Activated CD8-positive, alpha-beta memory T cell treated with anti-CD3 and anti-CD28 coated beads for 48 hours (primary cell): ENCODE measurements at regions not wholly inside any gene's neighbourhood (a gene's known extent, or its start where the extent isn't known, plus 50 kb on each side); places are given as distances from the start of the nearest gene placed in this dataset.

ENCODE experiments used
- DNase-seq, 3 experiments: peaks; one replicate each; pipeline ENCODE4 v3.0.0-alpha.2; 2020; ENCODE audit warnings: low read depth in 2 of 3, low spot score in 2 of 3

- no peak for DNase-seq
Observed at GRCh38 chr18:40849886-40850285, 1105.1 kb upstream of the PIK3C3 start.

GRCh38 chr18:40841467-40841866 lies 1113.6 kb upstream of the PIK3C3 start:
- no peak for DNase-seq

- no peak for DNase-seq
Observed at GRCh38 chr18:40841063-40841462, 1114.0 kb upstream of the PIK3C3 start.

GRCh38 chr18:40832362-40832761 lies 1122.7 kb upstream of the PIK3C3 start:
- DNase-seq, result no peak

DNA sequence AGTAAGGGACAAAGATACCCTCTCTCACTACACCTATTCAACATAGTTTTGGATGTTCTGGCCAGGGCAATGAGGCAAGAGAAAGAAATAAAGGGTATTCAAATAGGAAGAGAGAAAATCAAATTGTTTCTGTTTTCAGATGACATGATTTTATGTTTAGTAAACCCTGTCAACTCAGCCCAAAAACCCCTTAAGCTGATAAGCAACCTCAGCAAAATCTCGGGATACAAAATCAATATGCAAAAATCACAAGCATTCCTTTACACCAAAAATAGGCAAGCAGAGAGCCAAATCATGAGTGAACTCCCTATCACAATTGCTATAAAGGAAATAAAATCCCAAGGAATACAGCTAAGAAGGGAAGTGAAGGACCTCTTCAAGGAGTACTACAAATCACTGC lies 1130.7 kb upstream of the PIK3C3 start:
- no peak for DNase-seq

- DNase-seq, result no peak
Observed at GRCh38 chr18:40821596-40822243, 1133.3 kb upstream of the PIK3C3 start.

DNA sequence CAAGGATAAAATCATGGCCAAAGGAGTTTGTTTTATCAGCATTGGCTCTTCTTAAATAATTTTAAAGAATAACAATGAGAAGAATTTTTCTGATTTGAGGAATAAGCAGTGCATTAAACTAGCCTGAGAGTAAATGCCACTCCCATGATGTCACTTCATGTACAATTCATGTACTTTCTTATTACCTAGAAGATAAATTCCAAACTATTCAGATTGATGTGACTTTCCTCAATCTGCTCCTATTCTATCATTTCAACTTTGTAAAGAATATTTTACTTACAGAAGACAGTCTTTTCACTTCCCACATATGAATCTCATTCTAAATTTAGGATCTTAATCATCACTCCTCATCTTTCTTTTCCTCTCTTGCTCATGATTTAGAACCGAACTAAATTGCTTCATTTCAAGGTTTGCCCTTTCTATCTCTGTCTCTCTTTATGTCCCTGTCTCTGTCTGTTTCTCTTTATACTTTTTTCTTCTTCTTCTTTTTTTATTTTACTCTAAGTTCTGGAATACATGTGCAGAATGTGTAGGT lies 1142.0 kb upstream of the PIK3C3 start:
- no peak for DNase-seq

GRCh38 chr18:40810372-40810771 lies 1144.7 kb upstream of the PIK3C3 start:
- DNase-seq, result no peak

DNA sequence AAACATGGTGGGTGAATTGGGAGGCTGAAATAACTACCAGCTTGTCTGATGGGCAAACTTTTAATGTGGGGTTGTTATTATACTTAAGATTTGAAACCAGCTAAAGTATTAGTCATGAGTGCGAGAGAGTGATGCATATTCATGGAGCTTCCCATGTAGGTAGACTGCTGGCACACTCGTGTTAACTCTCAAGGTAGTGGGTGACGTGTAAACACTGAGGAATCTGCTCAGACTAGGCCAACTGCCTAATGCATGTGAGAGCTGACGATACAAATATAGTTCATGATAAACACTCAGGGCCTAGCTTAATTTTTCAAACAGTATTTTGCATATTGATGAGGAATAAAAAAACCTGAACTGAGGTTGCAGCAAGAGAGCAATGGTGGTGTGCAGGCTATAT lies 1165.7 kb upstream of the PIK3C3 start:
- DNase-seq, result no peak

DNA sequence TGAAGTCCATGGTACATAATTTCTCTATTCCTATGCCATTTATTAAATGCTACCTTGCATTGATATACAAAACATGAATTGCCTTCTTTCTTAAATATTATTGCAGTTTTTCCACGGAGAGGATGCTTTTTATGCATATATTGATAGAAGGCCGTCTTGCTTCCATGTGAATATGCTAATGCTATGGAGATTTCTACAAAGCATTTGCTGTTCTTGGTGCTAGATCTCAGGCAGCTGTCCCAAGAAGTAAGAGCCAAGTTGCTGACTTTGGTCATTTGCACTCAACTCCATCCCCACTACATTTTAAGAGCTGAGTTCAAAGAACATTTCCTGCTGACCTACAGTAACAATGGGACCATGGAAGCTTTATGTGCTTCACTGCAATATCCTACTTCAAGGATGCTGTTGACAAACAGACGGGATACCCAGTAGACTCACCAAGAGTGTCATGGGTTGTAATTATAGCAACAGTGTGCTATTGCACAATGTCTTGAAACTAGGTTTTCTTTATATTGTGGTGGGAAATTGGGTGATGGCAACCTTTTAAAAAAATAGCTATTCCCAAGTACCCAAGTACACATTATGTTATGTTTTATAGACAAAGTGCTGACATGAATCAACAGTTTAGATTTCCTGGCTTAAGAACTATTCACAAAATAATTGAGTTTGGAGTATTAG lies 1172.4 kb upstream of the PIK3C3 start:
- no peak for DNase-seq

DNA sequence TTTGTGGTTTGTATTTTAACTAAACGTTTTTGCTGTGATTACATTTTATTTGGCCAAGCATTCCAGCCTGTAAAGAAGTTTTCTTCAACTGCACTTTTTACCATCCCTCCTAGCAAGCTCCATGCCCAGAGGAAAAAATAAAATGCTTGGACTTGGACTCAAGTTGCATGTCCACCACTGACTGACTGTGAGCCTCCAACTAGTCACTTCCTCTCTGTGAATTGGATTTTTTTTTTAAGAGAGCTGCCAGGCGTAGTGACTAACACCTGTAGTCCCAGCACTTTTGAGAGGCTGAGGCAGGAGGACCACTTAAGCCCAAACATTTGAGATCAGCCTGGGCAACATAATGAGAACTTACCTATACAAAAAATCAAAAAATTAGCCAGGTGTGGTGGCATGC lies 1185.2 kb upstream of the PIK3C3 start:
- no peak for DNase-seq

GRCh38 chr18:40760251-40760650 lies 1194.8 kb upstream of the PIK3C3 start:
- DNase-seq, result no peak

DNA sequence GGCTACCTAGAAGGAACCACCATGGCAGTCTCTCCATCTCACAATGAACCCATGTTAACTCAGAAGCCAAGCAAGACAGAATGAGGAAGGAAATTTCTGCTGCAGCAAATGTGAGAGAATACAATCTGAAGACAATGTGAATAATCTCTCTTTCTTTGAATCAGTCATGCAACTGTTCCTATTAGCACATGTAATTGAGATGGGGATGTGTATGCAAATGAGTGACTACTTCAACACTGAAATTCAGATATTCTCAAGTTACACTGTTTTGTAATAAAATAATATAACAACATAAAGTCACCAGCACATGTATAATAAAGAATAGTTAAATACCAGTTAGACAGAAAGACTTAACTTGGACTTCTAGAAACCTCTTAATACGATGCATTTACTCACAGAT lies 1200.6 kb upstream of the PIK3C3 start:
- DNase-seq, result no peak

DNA sequence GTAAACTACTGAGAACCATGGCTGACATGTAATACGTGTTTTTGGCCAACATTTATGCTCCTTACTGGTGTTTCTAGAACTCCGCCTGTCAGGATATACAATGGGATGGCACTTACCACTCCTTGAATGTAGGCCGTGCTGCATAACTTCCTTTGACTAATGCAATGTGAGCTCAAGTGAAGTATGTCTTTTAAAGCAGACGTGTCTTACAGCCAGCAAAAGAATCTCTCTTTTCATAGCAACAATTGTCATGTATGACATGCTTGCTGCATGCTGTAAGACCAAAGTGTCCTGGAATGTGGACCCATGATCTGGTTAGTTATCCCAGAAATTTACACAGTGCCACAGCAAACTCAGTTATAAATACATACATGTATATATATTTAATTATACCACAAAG lies 1202.7 kb upstream of the PIK3C3 start:
- DNase-seq, result no peak

- no peak for DNase-seq
Observed at GRCh38 chr18:40751186-40751585, 1203.8 kb upstream of the PIK3C3 start.

GRCh38 chr18:40739029-40739428 lies 1216.0 kb upstream of the PIK3C3 start:
- no peak for DNase-seq

GRCh38 chr18:40738321-40738880 lies 1216.6 kb upstream of the PIK3C3 start:
- DNase-seq, result no peak

- no peak for DNase-seq
Observed at GRCh38 chr18:40708726-40709125, 1246.3 kb upstream of the PIK3C3 start.

DNA sequence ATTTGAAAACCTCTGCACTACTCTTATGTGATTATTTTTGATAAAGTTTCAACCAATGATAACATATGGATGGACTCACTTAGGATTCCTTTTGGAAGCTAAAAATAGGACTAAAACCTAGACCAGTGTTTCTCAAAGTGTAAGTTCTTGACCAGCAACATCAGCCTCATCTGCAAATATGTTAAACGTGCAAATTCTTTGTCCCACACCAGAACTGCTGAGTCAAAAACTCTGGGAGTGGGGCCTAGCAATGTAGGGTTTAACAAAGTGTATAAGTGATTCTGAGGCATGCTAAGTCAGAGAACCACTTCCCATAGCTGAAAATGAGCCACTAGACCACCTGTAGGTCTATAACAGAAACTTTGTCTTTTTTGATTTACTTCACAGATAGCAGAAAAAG lies 1247.2 kb upstream of the PIK3C3 start:
- no peak for DNase-seq

DNA sequence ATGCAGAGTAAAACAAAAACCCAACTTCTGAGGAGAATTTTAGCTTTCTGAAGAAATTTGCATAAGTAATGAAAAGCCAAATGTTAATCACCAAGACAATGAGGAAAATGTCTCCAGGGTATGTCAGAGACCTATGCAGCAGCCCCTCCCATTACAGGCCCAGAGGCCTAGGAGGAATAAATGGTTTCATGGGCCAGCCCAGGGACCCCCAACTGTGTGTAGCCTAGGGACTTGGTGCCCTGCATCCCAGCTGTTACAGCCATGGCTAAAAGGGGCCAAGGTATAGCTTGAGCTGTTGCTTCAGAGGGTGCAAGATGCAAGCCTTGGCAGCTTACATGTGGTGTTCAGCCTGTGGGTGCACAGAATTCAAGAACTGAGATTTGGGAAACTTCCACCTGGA lies 1256.9 kb upstream of the PIK3C3 start:
- no peak for DNase-seq

- no peak for DNase-seq
Observed at GRCh38 chr18:40695526-40695925, 1259.5 kb upstream of the PIK3C3 start.

DNA sequence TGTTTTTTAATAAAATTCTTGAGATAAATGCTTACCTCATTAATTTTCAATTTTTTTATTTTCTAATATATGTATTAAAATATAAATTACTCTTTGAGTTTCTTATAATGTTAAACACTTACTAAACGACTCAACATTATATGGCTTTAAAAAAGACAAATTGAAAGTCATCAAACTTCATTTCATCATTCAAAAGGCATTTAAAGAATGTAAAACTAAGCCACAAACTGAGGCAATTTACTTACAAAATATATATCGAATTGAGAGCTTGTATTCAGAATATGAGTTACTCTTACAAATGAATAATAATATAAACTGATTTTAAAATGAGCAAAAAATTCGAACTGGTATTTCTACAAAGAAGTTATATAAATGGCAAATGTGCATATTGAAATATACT lies 1262.2 kb upstream of the PIK3C3 start:
- DNase-seq, result no peak

DNA sequence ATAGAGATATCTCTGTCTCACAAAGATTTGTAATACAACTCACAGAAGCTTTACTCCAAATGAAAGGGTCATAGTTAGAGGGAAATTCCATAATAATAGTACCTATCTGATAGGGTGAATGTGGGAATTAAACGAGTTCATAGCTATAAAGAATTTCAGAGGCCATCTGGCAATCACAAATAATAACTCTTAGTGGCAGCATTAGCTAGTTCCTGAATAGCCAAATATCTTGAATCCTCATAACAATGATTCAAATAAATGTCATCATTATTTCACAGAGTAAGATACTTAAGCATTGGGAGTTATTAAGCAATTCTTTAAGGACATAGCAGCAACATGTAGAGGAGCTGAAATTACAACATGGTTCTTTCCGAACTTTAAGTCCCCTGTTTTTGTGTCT lies 1265.0 kb upstream of the PIK3C3 start:
- DNase-seq, result no peak
